HEK293 (cell line): ENCODE measurements at regions not wholly inside any gene's neighbourhood (a gene's known extent, or its start where the extent isn't known, plus 50 kb on each side); places are given as distances from the start of the nearest gene placed in this dataset.

Experiments
- CTCF ChIA-PET: fragments of 350-600 bp; formaldehyde crosslinking; extraction: SDS; loops from one replicate; lab custom pipeline; 2021; ENCODE audit warnings: antibody characterized with exemption; lab: Yijun Ruan, JAX
- POLR2A ChIA-PET: fragments of 300-600 bp; formaldehyde crosslinking; extraction: SDS; loops from one replicate; lab custom pipeline; 2020; ENCODE audit warnings: antibody characterized with exemption, inconsistent platforms; lab: Yijun Ruan, JAX
- H3K27ac ChIP-seq: fragments of 200-500 bp; sonication (Bioruptor generic); 2 replicates; pipeline ENCODE4 v1.5.1; 2014; ENCODE audit warnings: low read depth, low read length, control low read depth, inconsistent platforms; ENCODE audit errors: extremely low read depth
- H3K36me3 ChIP-seq, 2 experiments: fragments of 200-500 bp in 1 of 2; sonication (Bioruptor generic) in 1 of 2; 1 replicate in 1 of 2; 2 replicates in 1 of 2; pipeline ENCODE4 v1.5.1; 2014 to 2017; ENCODE audit warnings: inconsistent platforms in 2 of 2, low read length in 2 of 2; ENCODE audit not compliant: control insufficient read depth in 2 of 2, insufficient read depth in 1 of 2
- H3K4me1 ChIP-seq: fragments of 200-500 bp; sonication (Bioruptor generic); 2 replicates; pipeline ENCODE4 v1.5.1; 2014; ENCODE audit warnings: mild to moderate bottlenecking, low read length, inconsistent platforms; ENCODE audit not compliant: control insufficient read depth, insufficient read depth
- H3K4me3 ChIP-seq: 2 replicates; pipeline ENCODE4 v1.5.1; 2011; ENCODE audit warnings: low read depth, mild to moderate bottlenecking, control low read depth, low read length, moderate library complexity
- H3K9me3 ChIP-seq: fragments of 200-500 bp; sonication (Bioruptor generic); 2 replicates; pipeline ENCODE4 v1.5.1; 2014; ENCODE audit warnings: low read depth, low read length, inconsistent platforms; ENCODE audit not compliant: control insufficient read depth, insufficient read depth
- MEIS1 ChIP-seq: sonication (generic); formaldehyde crosslinking; IDR thresholded peaks from 2 replicates; pipeline ENCODE4 v1.8.1; 2022; ENCODE audit warnings: missing genetic modification reagents, mild to moderate bottlenecking, borderline replicate concordance
- PRDM1 ChIP-seq: fragments of 450-650 bp; formaldehyde crosslinking; IDR thresholded peaks from 2 replicates; pipeline ENCODE4; 2016; ENCODE audit warnings: missing biosample characterization, missing genetic modification characterization
- SETDB1 ChIP-seq: IDR thresholded peaks from one replicate; pipeline ENCODE4 v1.6.1; 2017; ENCODE audit warnings: mild to moderate bottlenecking, low read length, moderate library complexity, mixed read lengths; ENCODE audit not compliant: insufficient read length
- YY2 ChIP-seq: fragments of 450-650 bp; formaldehyde crosslinking; IDR thresholded peaks from 2 replicates; pipeline ENCODE4 v1.5.1; 2016; ENCODE audit warnings: missing biosample characterization, missing genetic modification characterization
- ZBTB21 ChIP-seq: fragments of 450-650 bp; formaldehyde crosslinking; IDR thresholded peaks from 2 replicates; pipeline ENCODE4 v1.5.1; 2017; ENCODE audit warnings: missing biosample characterization, missing genetic modification characterization
- ZIC2 ChIP-seq: fragments of 450-650 bp; formaldehyde crosslinking; IDR thresholded peaks from 2 replicates; pipeline ENCODE4 v1.5.1; 2016; ENCODE audit warnings: missing biosample characterization, missing genetic modification characterization
- ZNF10 ChIP-seq: fragments of 450-650 bp; formaldehyde crosslinking; IDR thresholded peaks from 2 replicates; pipeline ENCODE4 v1.5.1; 2017; ENCODE audit warnings: missing biosample characterization, missing genetic modification characterization
- ZNF169 ChIP-seq: fragments of 450-650 bp; formaldehyde crosslinking; IDR thresholded peaks from 2 replicates; pipeline ENCODE4 v1.5.1; 2016; ENCODE audit warnings: missing biosample characterization, missing genetic modification characterization
- ZNF324 ChIP-seq: fragments of 450-650 bp; formaldehyde crosslinking; IDR thresholded peaks from 2 replicates; pipeline ENCODE4 v1.5.1; 2016; ENCODE audit warnings: missing biosample characterization, missing genetic modification characterization
- ZNF416 ChIP-seq: fragments of 450-650 bp; formaldehyde crosslinking; IDR thresholded peaks from 2 replicates; pipeline ENCODE4 v1.5.1; 2016; ENCODE audit warnings: missing biosample characterization, missing genetic modification characterization
- ZNF561 ChIP-seq: fragments of 450-650 bp; IDR thresholded peaks from 2 replicates; pipeline ENCODE4 v1.5.1; 2018; ENCODE audit warnings: missing biosample characterization, missing genetic modification characterization, borderline replicate concordance
- ZNF654 ChIP-seq: fragments of 450-650 bp; formaldehyde crosslinking; IDR thresholded peaks from 2 replicates; pipeline ENCODE4 v1.5.1; 2016; ENCODE audit warnings: low read depth, missing biosample characterization, missing genetic modification characterization
- ZNF707 ChIP-seq: fragments of 450-650 bp; formaldehyde crosslinking; IDR thresholded peaks from 2 replicates; pipeline ENCODE4 v1.5.1; 2016; ENCODE audit warnings: missing biosample characterization, missing genetic modification characterization
- ZNF777 ChIP-seq: fragments of 450-650 bp; formaldehyde crosslinking; IDR thresholded peaks from 2 replicates; pipeline ENCODE4 v1.5.1; 2017; ENCODE audit warnings: missing biosample characterization, missing genetic modification characterization, borderline replicate concordance
- ZNF837 ChIP-seq: fragments of 450-650 bp; formaldehyde crosslinking; IDR thresholded peaks from 2 replicates; pipeline ENCODE4 v1.5.1; 2016; ENCODE audit warnings: missing biosample characterization, missing genetic modification characterization
- TF ChIP-seq, protein P1 (sequence below): fragments of 450-650 bp; formaldehyde crosslinking; IDR thresholded peaks from 2 replicates; pipeline ENCODE4 v1.5.1; 2017; ENCODE audit warnings: missing biosample characterization, missing genetic modification characterization
- TF ChIP-seq, protein P2 (sequence below): fragments of 450-650 bp; formaldehyde crosslinking; IDR thresholded peaks from 2 replicates; pipeline ENCODE4 v1.5.1; 2016; ENCODE audit warnings: missing biosample characterization, missing genetic modification characterization
- TF ChIP-seq, protein P3 (sequence below): fragments of 450-650 bp; formaldehyde crosslinking; IDR thresholded peaks from 2 replicates; pipeline ENCODE4 v1.5.1; 2016; ENCODE audit warnings: missing biosample characterization, missing genetic modification characterization
- TF ChIP-seq, protein P4 (sequence below): fragments of 450-650 bp; formaldehyde crosslinking; conservative IDR thresholded peaks from 2 replicates; pipeline ENCODE4 v1.5.1; 2016; ENCODE audit warnings: low read depth, missing biosample characterization, missing genetic modification characterization
- TF ChIP-seq, protein P5 (sequence below): fragments of 450-650 bp; formaldehyde crosslinking; conservative IDR thresholded peaks from 2 replicates; pipeline ENCODE4 v1.5.1; 2016; ENCODE audit warnings: low read depth, missing biosample characterization, missing genetic modification characterization

DNA sequence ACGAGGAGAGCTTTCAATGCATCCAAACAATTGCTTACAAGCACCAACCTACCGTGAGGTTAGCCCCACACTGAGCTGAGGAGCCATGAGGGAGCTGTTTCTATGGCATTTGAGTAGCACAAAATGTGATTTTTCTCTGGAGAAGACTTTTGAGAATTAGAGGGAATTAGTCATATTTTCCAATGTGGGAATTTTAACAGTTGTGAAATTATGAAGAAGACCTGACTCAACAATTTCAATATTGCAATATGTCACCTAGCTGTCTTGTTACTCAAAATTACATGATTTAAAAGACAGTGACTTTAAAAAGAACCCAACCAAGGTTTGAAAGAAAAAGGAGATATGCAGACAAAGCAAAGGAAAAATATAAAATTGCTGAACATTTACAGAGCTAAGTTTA is 62.6 kb upstream of the LY86 start:
- ChIA-PET POLR2A (no interaction called here), CTCF (interaction anchor here (0.6 to 1.7 kb wide), 3 partner anchors 21 to 502 kb away, joined by 3 to 7 read pairs (median 5); no protein-coding TSS in a partner anchor)
- H3K4me1 ChIP-seq = no peaks in the 10 kb centered on the region
- H3K9me3 ChIP-seq = no peaks in the 10 kb centered on the region
- H3K27ac ChIP-seq = no peak overlapping the region
- no peaks in the 10 kb centered on the region for H3K36me3 ChIP-seq
- TF ChIP-seq, protein P1, sequence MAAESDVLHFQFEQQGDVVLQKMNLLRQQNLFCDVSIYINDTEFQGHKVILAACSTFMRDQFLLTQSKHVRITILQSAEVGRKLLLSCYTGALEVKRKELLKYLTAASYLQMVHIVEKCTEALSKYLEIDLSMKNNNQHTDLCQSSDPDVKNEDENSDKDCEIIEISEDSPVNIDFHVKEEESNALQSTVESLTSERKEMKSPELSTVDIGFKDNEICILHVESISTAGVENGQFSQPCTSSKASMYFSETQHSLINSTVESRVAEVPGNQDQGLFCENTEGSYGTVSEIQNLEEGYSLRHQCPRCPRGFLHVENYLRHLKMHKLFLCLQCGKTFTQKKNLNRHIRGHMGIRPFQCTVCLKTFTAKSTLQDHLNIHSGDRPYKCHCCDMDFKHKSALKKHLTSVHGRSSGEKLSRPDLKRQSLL = no peak
- TF ChIP-seq YY2 (tag by site-specific recombination) (no peak), MEIS1 (CRISPR knock-in tag) (no peak), ZNF10 (tag by site-specific recombination) (no peak), ZIC2 (tag by site-specific recombination) (no peak), ZBTB21 (tag by site-specific recombination) (no peak), ZNF324 (no peak), ZNF169 (no peak)
- TF ChIP-seq, protein P2, sequence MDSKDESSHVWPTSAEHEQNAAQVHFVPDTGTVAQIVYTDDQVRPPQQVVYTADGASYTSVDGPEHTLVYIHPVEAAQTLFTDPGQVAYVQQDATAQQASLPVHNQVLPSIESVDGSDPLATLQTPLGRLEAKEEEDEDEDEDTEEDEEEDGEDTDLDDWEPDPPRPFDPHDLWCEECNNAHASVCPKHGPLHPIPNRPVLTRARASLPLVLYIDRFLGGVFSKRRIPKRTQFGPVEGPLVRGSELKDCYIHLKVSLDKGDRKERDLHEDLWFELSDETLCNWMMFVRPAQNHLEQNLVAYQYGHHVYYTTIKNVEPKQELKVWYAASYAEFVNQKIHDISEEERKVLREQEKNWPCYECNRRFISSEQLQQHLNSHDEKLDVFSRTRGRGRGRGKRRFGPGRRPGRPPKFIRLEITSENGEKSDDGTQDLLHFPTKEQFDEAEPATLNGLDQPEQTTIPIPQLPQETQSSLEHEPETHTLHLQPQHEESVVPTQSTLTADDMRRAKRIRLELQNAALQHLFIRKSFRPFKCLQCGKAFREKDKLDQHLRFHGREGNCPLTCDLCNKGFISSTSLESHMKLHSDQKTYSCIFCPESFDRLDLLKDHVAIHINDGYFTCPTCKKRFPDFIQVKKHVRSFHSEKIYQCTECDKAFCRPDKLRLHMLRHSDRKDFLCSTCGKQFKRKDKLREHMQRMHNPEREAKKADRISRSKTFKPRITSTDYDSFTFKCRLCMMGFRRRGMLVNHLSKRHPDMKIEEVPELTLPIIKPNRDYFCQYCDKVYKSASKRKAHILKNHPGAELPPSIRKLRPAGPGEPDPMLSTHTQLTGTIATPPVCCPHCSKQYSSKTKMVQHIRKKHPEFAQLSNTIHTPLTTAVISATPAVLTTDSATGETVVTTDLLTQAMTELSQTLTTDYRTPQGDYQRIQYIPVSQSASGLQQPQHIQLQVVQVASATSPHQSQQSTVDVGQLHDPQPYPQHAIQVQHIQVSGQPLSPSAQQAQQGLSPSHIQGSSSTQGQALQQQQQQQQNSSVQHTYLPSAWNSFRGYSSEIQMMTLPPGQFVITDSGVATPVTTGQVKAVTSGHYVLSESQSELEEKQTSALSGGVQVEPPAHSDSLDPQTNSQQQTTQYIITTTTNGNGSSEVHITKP (tag by site-specific recombination) = no peak
- TF ChIP-seq, all 188 proteins: peak for 0
- H3K4me3 ChIP-seq = no peak overlapping the region

DNA sequence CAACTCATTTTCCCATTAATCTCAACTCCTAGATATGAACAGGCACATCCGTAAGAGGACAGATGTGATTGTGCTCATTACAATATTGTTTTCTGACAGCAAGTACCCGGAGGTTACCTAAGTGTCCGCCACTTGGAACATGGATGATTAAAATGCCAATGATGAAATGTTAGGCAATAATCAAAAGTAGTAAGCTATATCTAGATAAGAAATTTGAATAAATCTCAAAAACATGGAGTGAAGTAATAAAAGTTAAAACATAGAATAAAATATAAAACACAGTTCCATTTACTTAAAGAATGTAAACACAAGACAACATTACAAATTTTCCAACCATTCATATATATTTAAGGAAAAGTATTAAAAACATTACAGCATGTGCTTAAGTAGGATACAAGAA is 59.2 kb upstream of the LY86 start:
- Histone ChIP-seq H3K4me1 (no peaks in the 10 kb centered on the region), H3K36me3 (no peaks in the 10 kb centered on the region), H3K4me3 (no peak overlapping the region), H3K9me3 (no peaks in the 10 kb centered on the region), H3K27ac (no peak overlapping the region)
- POLR2A ChIA-PET = no interaction called here
- CTCF ChIA-PET = interaction anchor here (1.6 kb wide), 1 partner anchor 18 kb away, joined by 6 read pairs; no protein-coding TSS in a partner anchor
- TF ChIP-seq ZNF707 (tag by site-specific recombination) (no peak), PRDM1 (tag by site-specific recombination) (no peak), ZNF561 (tag by site-specific recombination) (no peak), ZNF654 (tag by site-specific recombination) (no peak), ZNF777 (tag by site-specific recombination) (no peak), ZNF837 (tag by site-specific recombination) (no peak), SETDB1 (no peak), ZNF416 (tag by site-specific recombination) (no peak)
- TF ChIP-seq, protein P3, sequence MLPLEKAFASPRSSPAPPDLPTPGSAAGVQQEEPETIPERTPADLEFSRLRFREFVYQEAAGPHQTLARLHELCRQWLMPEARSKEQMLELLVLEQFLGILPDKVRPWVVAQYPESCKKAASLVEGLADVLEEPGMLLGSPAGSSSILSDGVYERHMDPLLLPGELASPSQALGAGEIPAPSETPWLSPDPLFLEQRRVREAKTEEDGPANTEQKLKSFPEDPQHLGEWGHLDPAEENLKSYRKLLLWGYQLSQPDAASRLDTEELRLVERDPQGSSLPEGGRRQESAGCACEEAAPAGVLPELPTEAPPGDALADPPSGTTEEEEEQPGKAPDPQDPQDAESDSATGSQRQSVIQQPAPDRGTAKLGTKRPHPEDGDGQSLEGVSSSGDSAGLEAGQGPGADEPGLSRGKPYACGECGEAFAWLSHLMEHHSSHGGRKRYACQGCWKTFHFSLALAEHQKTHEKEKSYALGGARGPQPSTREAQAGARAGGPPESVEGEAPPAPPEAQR (tag by site-specific recombination) = no peak
- TF ChIP-seq, protein P4, sequence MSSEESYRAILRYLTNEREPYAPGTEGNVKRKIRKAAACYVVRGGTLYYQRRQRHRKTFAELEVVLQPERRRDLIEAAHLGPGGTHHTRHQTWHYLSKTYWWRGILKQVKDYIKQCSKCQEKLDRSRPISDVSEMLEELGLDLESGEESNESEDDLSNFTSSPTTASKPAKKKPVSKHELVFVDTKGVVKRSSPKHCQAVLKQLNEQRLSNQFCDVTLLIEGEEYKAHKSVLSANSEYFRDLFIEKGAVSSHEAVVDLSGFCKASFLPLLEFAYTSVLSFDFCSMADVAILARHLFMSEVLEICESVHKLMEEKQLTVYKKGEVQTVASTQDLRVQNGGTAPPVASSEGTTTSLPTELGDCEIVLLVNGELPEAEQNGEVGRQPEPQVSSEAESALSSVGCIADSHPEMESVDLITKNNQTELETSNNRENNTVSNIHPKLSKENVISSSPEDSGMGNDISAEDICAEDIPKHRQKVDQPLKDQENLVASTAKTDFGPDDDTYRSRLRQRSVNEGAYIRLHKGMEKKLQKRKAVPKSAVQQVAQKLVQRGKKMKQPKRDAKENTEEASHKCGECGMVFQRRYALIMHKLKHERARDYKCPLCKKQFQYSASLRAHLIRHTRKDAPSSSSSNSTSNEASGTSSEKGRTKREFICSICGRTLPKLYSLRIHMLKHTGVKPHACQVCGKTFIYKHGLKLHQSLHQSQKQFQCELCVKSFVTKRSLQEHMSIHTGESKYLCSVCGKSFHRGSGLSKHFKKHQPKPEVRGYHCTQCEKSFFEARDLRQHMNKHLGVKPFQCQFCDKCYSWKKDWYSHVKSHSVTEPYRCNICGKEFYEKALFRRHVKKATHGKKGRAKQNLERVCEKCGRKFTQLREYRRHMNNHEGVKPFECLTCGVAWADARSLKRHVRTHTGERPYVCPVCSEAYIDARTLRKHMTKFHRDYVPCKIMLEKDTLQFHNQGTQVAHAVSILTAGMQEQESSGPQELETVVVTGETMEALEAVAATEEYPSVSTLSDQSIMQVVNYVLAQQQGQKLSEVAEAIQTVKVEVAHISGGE (tag by site-specific recombination) = no peak
- TF ChIP-seq, protein P5, sequence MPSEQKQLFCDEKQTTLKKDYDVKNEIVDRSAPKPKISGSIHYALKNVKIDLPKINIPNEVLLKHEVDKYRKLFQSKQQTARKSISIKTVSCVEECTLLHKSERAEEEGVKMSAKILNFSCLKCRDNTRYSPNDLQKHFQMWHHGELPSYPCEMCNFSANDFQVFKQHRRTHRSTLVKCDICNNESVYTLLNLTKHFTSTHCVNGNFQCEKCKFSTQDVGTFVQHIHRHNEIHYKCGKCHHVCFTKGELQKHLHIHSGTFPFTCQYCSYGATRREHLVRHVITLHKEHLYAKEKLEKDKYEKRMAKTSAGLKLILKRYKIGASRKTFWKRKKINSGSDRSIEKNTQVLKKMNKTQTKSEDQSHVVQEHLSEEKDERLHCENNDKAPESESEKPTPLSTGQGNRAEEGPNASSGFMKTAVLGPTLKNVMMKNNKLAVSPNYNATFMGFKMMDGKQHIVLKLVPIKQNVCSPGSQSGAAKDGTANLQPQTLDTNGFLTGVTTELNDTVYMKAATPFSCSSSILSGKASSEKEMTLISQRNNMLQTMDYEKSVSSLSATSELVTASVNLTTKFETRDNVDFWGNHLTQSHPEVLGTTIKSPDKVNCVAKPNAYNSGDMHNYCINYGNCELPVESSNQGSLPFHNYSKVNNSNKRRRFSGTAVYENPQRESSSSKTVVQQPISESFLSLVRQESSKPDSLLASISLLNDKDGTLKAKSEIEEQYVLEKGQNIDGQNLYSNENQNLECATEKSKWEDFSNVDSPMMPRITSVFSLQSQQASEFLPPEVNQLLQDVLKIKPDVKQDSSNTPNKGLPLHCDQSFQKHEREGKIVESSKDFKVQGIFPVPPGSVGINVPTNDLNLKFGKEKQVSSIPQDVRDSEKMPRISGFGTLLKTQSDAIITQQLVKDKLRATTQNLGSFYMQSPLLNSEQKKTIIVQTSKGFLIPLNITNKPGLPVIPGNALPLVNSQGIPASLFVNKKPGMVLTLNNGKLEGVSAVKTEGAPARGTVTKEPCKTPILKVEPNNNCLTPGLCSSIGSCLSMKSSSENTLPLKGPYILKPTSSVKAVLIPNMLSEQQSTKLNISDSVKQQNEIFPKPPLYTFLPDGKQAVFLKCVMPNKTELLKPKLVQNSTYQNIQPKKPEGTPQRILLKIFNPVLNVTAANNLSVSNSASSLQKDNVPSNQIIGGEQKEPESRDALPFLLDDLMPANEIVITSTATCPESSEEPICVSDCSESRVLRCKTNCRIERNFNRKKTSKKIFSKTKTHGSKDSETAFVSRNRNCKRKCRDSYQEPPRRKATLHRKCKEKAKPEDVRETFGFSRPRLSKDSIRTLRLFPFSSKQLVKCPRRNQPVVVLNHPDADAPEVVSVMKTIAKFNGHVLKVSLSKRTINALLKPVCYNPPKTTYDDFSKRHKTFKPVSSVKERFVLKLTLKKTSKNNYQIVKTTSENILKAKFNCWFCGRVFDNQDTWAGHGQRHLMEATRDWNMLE = no peak
